GM20000 (cell line): ENCODE measurements at regions not wholly inside any gene's neighbourhood (a gene's known extent, or its start where the extent isn't known, plus 50 kb on each side); places are given as distances from the start of the nearest gene placed in this dataset.

Experiments
- DNase-seq: peaks from one replicate; pipeline ENCODE4 v3.0.0; 2012; ENCODE audit warnings: low spot score
- TF ChIP-seq, protein P1 (sequence below): IDR thresholded peaks from 2 replicates; pipeline ENCODE4 v1.5.1; 2012; ENCODE audit warnings: mild to moderate bottlenecking, control low read depth; ENCODE audit errors: extremely low read depth, missing control alignments

GRCh38 chr3:13217736-13218540, 144.7 kb upstream of the IQSEC1 start:
- TF ChIP-seq, protein P1, sequence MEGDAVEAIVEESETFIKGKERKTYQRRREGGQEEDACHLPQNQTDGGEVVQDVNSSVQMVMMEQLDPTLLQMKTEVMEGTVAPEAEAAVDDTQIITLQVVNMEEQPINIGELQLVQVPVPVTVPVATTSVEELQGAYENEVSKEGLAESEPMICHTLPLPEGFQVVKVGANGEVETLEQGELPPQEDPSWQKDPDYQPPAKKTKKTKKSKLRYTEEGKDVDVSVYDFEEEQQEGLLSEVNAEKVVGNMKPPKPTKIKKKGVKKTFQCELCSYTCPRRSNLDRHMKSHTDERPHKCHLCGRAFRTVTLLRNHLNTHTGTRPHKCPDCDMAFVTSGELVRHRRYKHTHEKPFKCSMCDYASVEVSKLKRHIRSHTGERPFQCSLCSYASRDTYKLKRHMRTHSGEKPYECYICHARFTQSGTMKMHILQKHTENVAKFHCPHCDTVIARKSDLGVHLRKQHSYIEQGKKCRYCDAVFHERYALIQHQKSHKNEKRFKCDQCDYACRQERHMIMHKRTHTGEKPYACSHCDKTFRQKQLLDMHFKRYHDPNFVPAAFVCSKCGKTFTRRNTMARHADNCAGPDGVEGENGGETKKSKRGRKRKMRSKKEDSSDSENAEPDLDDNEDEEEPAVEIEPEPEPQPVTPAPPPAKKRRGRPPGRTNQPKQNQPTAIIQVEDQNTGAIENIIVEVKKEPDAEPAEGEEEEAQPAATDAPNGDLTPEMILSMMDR, result no peak

GRCh38 chr3:13217253-13217652, 144.0 kb upstream of the IQSEC1 start:
- no peak for DNase-seq
- TF ChIP-seq, protein P1, result no peak

More at GRCh38 chr3:13217736-13218540, 144.7 kb upstream of the IQSEC1 start:
- DNase-seq, result no peak

GRCh38 chr3:13215940-13216546, 142.8 kb upstream of the IQSEC1 start:
- no peak for DNase-seq
- TF ChIP-seq, protein P1, result no peak

DNA sequence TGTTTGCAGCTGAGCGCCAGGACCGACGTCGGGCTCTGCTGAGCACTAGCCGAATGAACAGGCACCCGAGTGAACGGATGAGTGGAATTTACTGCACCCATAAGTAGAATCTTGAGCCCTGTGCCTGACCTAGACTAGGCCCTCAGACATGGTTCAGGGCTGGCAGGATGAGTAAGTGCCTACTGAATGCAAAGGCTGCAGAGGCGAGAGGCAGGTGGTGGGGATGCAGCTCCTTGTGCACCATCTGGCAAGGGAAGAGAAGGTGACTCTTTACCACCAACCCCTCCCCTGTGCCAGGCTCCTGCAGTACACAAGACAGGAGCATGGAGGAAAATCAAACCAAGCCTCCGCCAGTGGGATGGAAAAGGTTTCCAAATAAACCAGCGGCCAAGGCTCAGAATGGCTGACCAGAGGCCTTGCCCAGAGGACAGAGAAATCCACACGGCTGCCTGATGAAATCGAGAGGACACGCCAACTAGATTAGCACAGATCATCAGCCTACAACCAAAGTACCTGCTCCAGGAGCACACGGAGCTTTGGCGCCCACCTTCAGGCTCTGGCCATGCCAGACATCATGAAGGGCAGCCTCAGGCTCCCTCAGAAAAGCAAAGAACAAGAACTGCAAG, 141.7 kb upstream of the IQSEC1 start:
- TF ChIP-seq, protein P1, result no peak
- DNase-seq, result no peak

- DNase-seq, result no peak
- TF ChIP-seq, protein P1, result no peak
Observed at GRCh38 chr3:13213911-13214846, 140.9 kb upstream of the IQSEC1 start.

DNA sequence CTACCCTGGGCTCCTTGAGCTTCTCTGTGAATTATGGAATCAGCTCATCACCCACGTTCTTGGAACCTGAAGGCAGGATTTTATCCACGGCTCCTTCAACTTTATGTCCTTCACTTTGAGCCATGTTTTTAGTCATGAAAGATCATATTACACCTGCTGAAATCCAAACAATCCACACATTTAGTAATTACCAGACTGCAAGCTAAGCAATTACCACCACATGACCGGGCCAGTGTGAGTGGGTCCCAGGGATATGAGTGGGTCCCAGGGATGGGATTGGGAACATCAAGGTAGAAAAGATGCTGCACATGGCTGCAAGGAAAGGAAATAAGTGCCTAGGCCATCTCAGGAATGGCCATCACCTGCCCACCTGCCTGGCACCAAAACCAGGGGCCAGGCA, 140.3 kb upstream of the IQSEC1 start:
- TF ChIP-seq, protein P1, result no peak
- no peak for DNase-seq
